Body of pancreas (tissue), 4 donors: ENCODE measurements at regions not wholly inside any gene's neighbourhood (a gene's known extent, or its start where the extent isn't known, plus 50 kb on each side); places are given as distances from the start of the nearest gene placed in this dataset.

ENCODE experiments used
- ATAC-seq: fragments of 150-250 bp; one replicate; pipeline ENCODE4 v1.9.1; 2016
- DNase-seq, 4 donors: peaks; one replicate each; pipeline ENCODE4 v3.0.0-alpha.2; 2019
- H3K27ac ChIP-seq, 4 donors: fragments of 200-600 bp; sonication (generic); 1 replicate in 3 of 4; 2 replicates in 1 of 4; pipeline versions ENCODE4 v1.5.1 to v1.6.1; 2016 to 2019; ENCODE audit warnings: mild to moderate bottlenecking in 1 of 4, mixed read lengths in 1 of 4, moderate library complexity in 1 of 4
- H3K27me3 ChIP-seq, 2 donors: fragments of 200-600 bp; sonication (generic); one replicate each; pipeline ENCODE4 v1.6.0; 2016; ENCODE audit warnings: mild to moderate bottlenecking in 1 of 2
- H3K36me3 ChIP-seq, 2 donors: fragments of 200-600 bp; sonication (generic); replicated peaks in 1 of 2; 2 replicates each; pipeline ENCODE4 v1.5.1; 2016; ENCODE audit warnings: low read depth in 2 of 2; ENCODE audit not compliant: insufficient read depth in 1 of 2
- H3K4me1 ChIP-seq: fragments of 200-600 bp; sonication (generic); one replicate; pipeline ENCODE4 v1.6.0; 2016
- H3K4me3 ChIP-seq, 2 donors: fragments of 200-600 bp; sonication (generic); 1 replicate in 1 of 2; 2 replicates in 1 of 2; pipeline ENCODE4 v1.5.1; 2016 to 2019
- H3K9me3 ChIP-seq, 3 donors: fragments of 200-600 bp; sonication (generic); 1 replicate in 2 of 3; 2 replicates in 1 of 3; pipeline ENCODE4 v1.5.1; 2016
- CTCF ChIP-seq, 7 experiments: fragments of 450-650 bp in 4 of 7; fragments of 200-600 bp in 3 of 7; sonication (generic) in 3 of 7; IDR thresholded peaks; one replicate each; pipeline ENCODE4 v1.5.1; 2016 to 2019; ENCODE audit warnings: antibody characterized with exemption in 7 of 7
- POLR2A ChIP-seq, 3 donors: fragments of 450-650 bp; IDR thresholded peaks; one replicate each; pipeline ENCODE4 v1.6.1; 2016; ENCODE audit warnings: antibody characterized with exemption in 3 of 3, mild to moderate bottlenecking in 2 of 3
- WGBS, 2 donors: methylation state at CpG; one replicate each; pipeline ENCODE4 v1.1.5; 2017; 5-methylcytosine and 5-hydroxymethylcytosine counted together
- intact Hi-C: fragments of 100-400 bp; cut with DNase I; formaldehyde crosslinking; loops from one replicate; pipeline ENCODE4 v1.15.1; 2023

- H3K4me1 ChIP-seq = no peaks in the 10 kb centered on the region
- WGBS, 2 donors = 50 to 63% methylated on average over 3 of the region's 3 CpGs
Measured at GRCh38 chr18:69128978-69129377, 271.7 kb upstream of the DOK6 start.

GRCh38 chr18:69138088-69138487 lies 262.6 kb upstream of the DOK6 start:
- WGBS, 2 donors = 55 to 57% methylated on average over 2 of the region's 2 CpGs
- H3K36me3 ChIP-seq = no peaks in the 10 kb centered on the region

More at GRCh38 chr18:69128978-69129377, 271.7 kb upstream of the DOK6 start:
- no peak for ATAC-seq
- Histone ChIP-seq H3K36me3 (no peaks in the 10 kb centered on the region), H3K27me3 (no peaks in the 10 kb centered on the region), H3K27ac (no peak overlapping the region), H3K4me3 (no peak overlapping the region), H3K9me3 (no peaks in the 10 kb centered on the region)
- no peak for DNase-seq
- TF ChIP-seq POLR2A (IDR thresholded peaks at IDR 0.05) (no peak), CTCF (IDR thresholded peaks at IDR 0.05) (no peak)
- intact Hi-C loops = no loop called here

GRCh38 chr18:69143084-69143483 lies 257.6 kb upstream of the DOK6 start:
- no peak overlapping the region for H3K27ac ChIP-seq
- ATAC-seq (no peak), DNase-seq (no peak)
- H3K36me3 ChIP-seq = no peaks in the 10 kb centered on the region
- no peak for TF ChIP-seq CTCF (IDR thresholded peaks at IDR 0.05)
- no peak for TF ChIP-seq POLR2A (IDR thresholded peaks at IDR 0.05)
- no peaks in the 10 kb centered on the region for H3K27me3 ChIP-seq
- no peaks in the 10 kb centered on the region for H3K4me1 ChIP-seq
- 69 to 81% methylated on average over 2 of the region's 2 CpGs for WGBS, 2 donors
- no peaks in the 10 kb centered on the region for H3K9me3 ChIP-seq
- intact Hi-C loops = no loop called here
- H3K4me3 ChIP-seq = no peak overlapping the region

More at GRCh38 chr18:69138088-69138487, 262.6 kb upstream of the DOK6 start:
- ATAC-seq (no peak), DNase-seq (no peak)
- TF ChIP-seq CTCF (IDR thresholded peaks at IDR 0.05) (no peak), POLR2A (IDR thresholded peaks at IDR 0.05) (no peak)
- Histone ChIP-seq H3K27me3 (no peaks in the 10 kb centered on the region), H3K4me3 (no peak overlapping the region), H3K4me1 (no peaks in the 10 kb centered on the region), H3K27ac (no peak overlapping the region), H3K9me3 (no peaks in the 10 kb centered on the region)
- intact Hi-C loops = no loop called here

GRCh38 chr18:69152436-69152835 lies 248.3 kb upstream of the DOK6 start:
- no peak for TF ChIP-seq CTCF (IDR thresholded peaks at IDR 0.05)
- no peak for TF ChIP-seq POLR2A (IDR thresholded peaks at IDR 0.05)
- intact Hi-C loops = no loop called here
- Histone ChIP-seq H3K27ac (no peak overlapping the region), H3K9me3 (no peaks in the 10 kb centered on the region), H3K4me1 (no peaks in the 10 kb centered on the region), H3K36me3 (no peaks in the 10 kb centered on the region), H3K27me3 (no peaks in the 10 kb centered on the region), H3K4me3 (no peak overlapping the region)
- DNase-seq = no peak
- 58 to 73% methylated on average over 3 of the region's 3 CpGs for WGBS, 2 donors
- ATAC-seq = no peak

GRCh38 chr18:69157906-69158305 lies 242.8 kb upstream of the DOK6 start:
- no peak for TF ChIP-seq POLR2A (IDR thresholded peaks at IDR 0.05)
- TF ChIP-seq CTCF (IDR thresholded peaks at IDR 0.05) = no peak
- WGBS, 2 donors = 82 to 83% methylated on average over 10 of the region's 10 CpGs
- H3K36me3 ChIP-seq = no peaks in the 10 kb centered on the region
- H3K4me1 ChIP-seq = no peaks in the 10 kb centered on the region
- H3K27me3 ChIP-seq = no peaks in the 10 kb centered on the region
- ATAC-seq (no peak), DNase-seq (no peak)
- H3K9me3 ChIP-seq = no peaks in the 10 kb centered on the region
- no peak overlapping the region for H3K27ac ChIP-seq
- intact Hi-C loops = no loop called here
- no peak overlapping the region for H3K4me3 ChIP-seq
